Fibroblast of lung (primary cell): ENCODE measurements at regions not wholly inside any gene's neighbourhood (a gene's known extent, or its start where the extent isn't known, plus 50 kb on each side); places are given as distances from the start of the nearest gene placed in this dataset.

Experiments
- DNase-seq, 2 donors: peaks; one replicate each; pipeline versions ENCODE4 v3.0.0 to v3.0.0-alpha.2; 2010; ENCODE audit warnings: low read depth in 2 of 2
- H2AFZ ChIP-seq: 2 replicates; pipeline ENCODE4 v1.5.1; 2012; ENCODE audit warnings: low read length, control low read depth, inconsistent platforms
- H3K27ac ChIP-seq: 2 replicates; pipeline ENCODE4 v1.5.1; 2011; ENCODE audit warnings: low read length, control low read depth; ENCODE audit not compliant: insufficient read depth
- H3K27me3 ChIP-seq: 2 replicates; pipeline ENCODE4 v1.5.1; 2011; ENCODE audit warnings: mild to moderate bottlenecking, low read length; ENCODE audit not compliant: control insufficient read depth, insufficient read depth
- H3K36me3 ChIP-seq: 2 replicates; pipeline ENCODE4 v1.5.1; 2011; ENCODE audit warnings: low read length; ENCODE audit not compliant: control insufficient read depth, insufficient read depth
- H3K4me1 ChIP-seq: 2 replicates; pipeline ENCODE4 v1.5.1; 2011; ENCODE audit warnings: low read length; ENCODE audit not compliant: control insufficient read depth, insufficient read depth; ENCODE audit errors: extremely low read depth
- H3K4me2 ChIP-seq: 2 replicates; pipeline ENCODE4 v1.5.1; 2011; ENCODE audit warnings: low read length, control low read depth; ENCODE audit not compliant: insufficient read depth; ENCODE audit errors: extremely low read depth
- H3K4me3 ChIP-seq, 4 experiments: fragments of 200-600 bp in 1 of 4; sonication (generic) in 1 of 4; replicated peaks in 1 of 4; 2 replicates each; pipeline ENCODE4 v1.5.1; 2011 to 2016; ENCODE audit warnings: low read length in 4 of 4, low read depth in 3 of 4, mild to moderate bottlenecking in 3 of 4, control low read depth in 2 of 4, inconsistent platforms in 1 of 4, mixed read lengths in 1 of 4; ENCODE audit not compliant: insufficient read depth in 1 of 4; ENCODE audit errors: control extremely low read depth in 1 of 4
- H3K79me2 ChIP-seq: 2 replicates; pipeline ENCODE4 v1.5.1; 2012; ENCODE audit warnings: mild to moderate bottlenecking, low read length, inconsistent platforms; ENCODE audit not compliant: control insufficient read depth, insufficient read depth
- H3K9ac ChIP-seq: 2 replicates; pipeline ENCODE4 v1.5.1; 2011; ENCODE audit warnings: mild to moderate bottlenecking, low read length, control low read depth; ENCODE audit not compliant: insufficient read depth
- H3K9me3 ChIP-seq: 2 replicates; pipeline ENCODE4 v1.5.1; 2012; ENCODE audit warnings: low read depth, low read length; ENCODE audit not compliant: control insufficient read depth, insufficient read depth
- H4K20me1 ChIP-seq: 2 replicates; pipeline ENCODE4 v1.5.1; 2011; ENCODE audit warnings: low read length; ENCODE audit not compliant: control insufficient read depth, insufficient read depth; ENCODE audit errors: extremely low read depth
- EZH2 ChIP-seq: IDR thresholded peaks from 2 replicates; pipeline ENCODE4 v1.5.1; 2012; ENCODE audit warnings: low read length, control low read depth, mild to moderate bottlenecking; ENCODE audit errors: missing control alignments
- TF ChIP-seq, protein P1 (sequence below), 2 donors: IDR thresholded peaks in 1 of 2; conservative IDR thresholded peaks in 1 of 2; 1 replicate in 1 of 2; 2 replicates in 1 of 2; pipeline ENCODE4 v1.5.1; 2011 to 2012; ENCODE audit warnings: low read length in 2 of 2, control low read depth in 1 of 2, inconsistent platforms in 1 of 2, low read depth in 1 of 2, mild to moderate bottlenecking in 1 of 2

DNA sequence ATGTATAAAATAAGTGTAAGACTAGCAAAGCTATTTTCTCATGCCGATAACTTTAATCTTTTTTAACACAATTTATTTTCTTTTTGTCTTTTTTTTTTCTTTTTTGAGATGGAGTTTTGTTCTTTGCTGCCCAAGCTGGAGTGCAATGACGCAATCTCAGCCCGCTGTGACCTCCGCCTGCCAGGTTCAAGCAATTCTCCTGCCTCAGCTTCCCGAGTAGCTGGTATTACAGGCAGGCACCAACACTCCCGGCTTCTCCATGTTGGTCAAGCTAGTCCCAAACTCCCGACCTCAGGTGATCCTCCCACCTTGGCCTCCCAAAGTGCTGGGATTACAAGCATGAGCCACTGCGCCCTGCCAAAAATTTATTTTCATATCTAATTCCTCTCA lies 164.2 kb upstream of the SLIT2 start:
- no peaks in the 10 kb centered on the region for H3K79me2 ChIP-seq
- no peak overlapping the region for H3K27ac ChIP-seq
- H3K9ac ChIP-seq, result no peak overlapping the region
- no peak overlapping the region for H2AFZ ChIP-seq
- no peak overlapping the region for H3K4me2 ChIP-seq
- TF ChIP-seq, protein P1, sequence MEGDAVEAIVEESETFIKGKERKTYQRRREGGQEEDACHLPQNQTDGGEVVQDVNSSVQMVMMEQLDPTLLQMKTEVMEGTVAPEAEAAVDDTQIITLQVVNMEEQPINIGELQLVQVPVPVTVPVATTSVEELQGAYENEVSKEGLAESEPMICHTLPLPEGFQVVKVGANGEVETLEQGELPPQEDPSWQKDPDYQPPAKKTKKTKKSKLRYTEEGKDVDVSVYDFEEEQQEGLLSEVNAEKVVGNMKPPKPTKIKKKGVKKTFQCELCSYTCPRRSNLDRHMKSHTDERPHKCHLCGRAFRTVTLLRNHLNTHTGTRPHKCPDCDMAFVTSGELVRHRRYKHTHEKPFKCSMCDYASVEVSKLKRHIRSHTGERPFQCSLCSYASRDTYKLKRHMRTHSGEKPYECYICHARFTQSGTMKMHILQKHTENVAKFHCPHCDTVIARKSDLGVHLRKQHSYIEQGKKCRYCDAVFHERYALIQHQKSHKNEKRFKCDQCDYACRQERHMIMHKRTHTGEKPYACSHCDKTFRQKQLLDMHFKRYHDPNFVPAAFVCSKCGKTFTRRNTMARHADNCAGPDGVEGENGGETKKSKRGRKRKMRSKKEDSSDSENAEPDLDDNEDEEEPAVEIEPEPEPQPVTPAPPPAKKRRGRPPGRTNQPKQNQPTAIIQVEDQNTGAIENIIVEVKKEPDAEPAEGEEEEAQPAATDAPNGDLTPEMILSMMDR (conservative IDR thresholded peaks at IDR 0.05 in 1 of 2, IDR thresholded peaks at IDR 0.05 in 1 of 2; ENCODE audit: low read depth in 1 of 2, low read length in 2 of 2), result no peak
- no peak for TF ChIP-seq EZH2
- no peaks in the 10 kb centered on the region for H3K4me1 ChIP-seq
- no peak overlapping the region for H3K4me3 ChIP-seq
- no peaks in the 10 kb centered on the region for H3K9me3 ChIP-seq
- no peaks in the 10 kb centered on the region for H4K20me1 ChIP-seq
- DNase-seq, result no peak
- no peaks in the 10 kb centered on the region for H3K36me3 ChIP-seq
- no peaks in the 10 kb centered on the region for H3K27me3 ChIP-seq

DNA sequence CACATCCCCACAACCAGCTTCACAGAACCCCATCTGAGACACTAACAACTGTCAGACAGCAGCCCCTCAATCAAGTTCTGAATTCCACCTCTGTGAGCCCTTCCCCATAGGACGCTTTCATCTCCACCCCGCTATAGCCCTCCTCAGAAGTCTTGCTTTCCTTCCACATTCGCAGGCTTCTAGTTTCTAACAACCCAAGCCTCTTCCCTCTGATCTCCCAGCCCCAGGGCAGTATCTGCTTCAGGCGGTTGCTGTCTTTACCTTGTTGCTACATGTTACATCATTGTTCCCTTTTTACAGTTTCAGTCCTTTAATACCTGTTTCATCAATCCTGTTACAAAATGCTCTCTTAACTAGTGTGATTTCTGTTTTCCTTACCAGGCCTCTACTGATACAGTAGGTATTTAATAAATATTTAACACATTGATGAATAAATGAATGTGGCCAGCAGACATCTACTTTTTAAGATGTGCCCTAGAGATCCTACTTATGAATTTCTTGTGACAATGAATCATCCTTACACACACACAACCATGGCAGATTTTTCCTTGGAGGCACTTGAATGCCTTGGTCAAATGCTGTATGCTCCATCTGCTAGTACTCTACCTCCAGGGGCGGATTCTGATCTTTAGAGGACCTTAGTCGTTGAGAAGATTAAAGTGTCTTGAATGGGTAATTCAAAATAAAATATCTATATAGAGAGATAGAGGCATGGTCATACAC lies 164.7 kb upstream of the SLIT2 start:
- no peak for DNase-seq
- no peaks in the 10 kb centered on the region for H3K27me3 ChIP-seq
- no peak overlapping the region for H3K4me3 ChIP-seq
- no peak overlapping the region for H3K27ac ChIP-seq
- no peaks in the 10 kb centered on the region for H3K79me2 ChIP-seq
- TF ChIP-seq EZH2, result no peak
- TF ChIP-seq, protein P1 (conservative IDR thresholded peaks at IDR 0.05 in 1 of 2, IDR thresholded peaks at IDR 0.05 in 1 of 2; ENCODE audit: low read depth in 1 of 2, low read length in 2 of 2), result no peak
- H3K4me1 ChIP-seq, result no peaks in the 10 kb centered on the region
- peak overlapping the region; percentile 43 for H2AFZ ChIP-seq
- no peaks in the 10 kb centered on the region for H3K36me3 ChIP-seq
- no peaks in the 10 kb centered on the region for H4K20me1 ChIP-seq
- H3K9me3 ChIP-seq, result no peaks in the 10 kb centered on the region
- H3K9ac ChIP-seq, result no peak overlapping the region
- H3K4me2 ChIP-seq, result no peak overlapping the region

DNA sequence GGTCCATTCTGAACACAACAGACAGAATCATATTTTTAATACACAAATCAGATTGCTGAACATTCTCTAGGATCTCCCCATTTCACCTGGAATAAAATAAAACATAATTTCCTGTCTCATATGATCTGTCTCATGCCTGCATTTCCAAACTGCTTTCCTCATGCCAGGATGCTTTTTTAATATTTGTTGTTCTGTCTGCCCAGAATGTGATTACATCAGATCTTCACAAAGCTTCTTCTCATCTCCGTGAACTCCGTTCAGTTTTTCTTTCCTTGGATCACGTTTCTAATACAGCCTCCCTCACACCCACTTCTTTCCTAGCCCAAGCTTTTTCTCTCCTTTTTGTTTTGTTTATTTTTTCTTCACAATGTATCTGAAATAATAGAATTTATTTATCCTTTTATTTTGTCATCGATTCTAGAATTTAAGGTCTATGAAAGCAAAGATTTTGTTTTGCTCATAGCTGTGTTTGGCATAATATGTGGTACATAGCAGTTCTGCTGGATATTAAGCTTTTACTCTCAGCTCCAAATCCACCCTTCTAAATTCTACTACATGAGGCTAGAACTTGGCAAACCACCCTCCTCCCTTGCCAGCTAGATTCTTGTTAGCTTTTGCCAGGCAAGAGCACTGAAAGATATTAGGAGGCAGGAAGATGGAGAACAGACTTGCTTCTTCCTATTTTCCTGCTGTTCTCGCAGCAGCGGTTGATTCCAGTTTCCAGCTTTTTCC lies 165.5 kb upstream of the SLIT2 start:
- no peak for DNase-seq
- Histone ChIP-seq H3K4me2 (no peak overlapping the region), H4K20me1 (no peaks in the 10 kb centered on the region), H3K4me3 (no peak overlapping the region), H2AFZ (peak overlapping the region; percentile 43), H3K27me3 (no peaks in the 10 kb centered on the region), H3K9me3 (no peaks in the 10 kb centered on the region), H3K9ac (no peak overlapping the region), H3K79me2 (no peaks in the 10 kb centered on the region), H3K4me1 (no peaks in the 10 kb centered on the region), H3K27ac (no peak overlapping the region), H3K36me3 (no peaks in the 10 kb centered on the region)
- TF ChIP-seq EZH2, result no peak
- TF ChIP-seq, protein P1 (conservative IDR thresholded peaks at IDR 0.05 in 1 of 2, IDR thresholded peaks at IDR 0.05 in 1 of 2; ENCODE audit: low read depth in 1 of 2, low read length in 2 of 2), result no peak
